Esophagus (tissue), 2 donors: ENCODE measurements at regions not wholly inside any gene's neighbourhood (a gene's known extent, or its start where the extent isn't known, plus 50 kb on each side); places are given as distances from the start of the nearest gene placed in this dataset.
A peak's percentile ranks its signal among the peaks of the same experiment; 100 is the strongest.
"Not testable (repeated sequence)": the region's sequence is repeated elsewhere in the genome, so short reads cannot be mapped to it uniquely, and the experiment has no call there.

Experiments
- H3K27ac ChIP-seq, 2 donors: one replicate each; pipeline ENCODE4 v1.5.1; 2013; ENCODE audit warnings: low read depth in 2 of 2, mild to moderate bottlenecking in 2 of 2, inconsistent platforms in 1 of 2, low read length in 1 of 2, moderate library complexity in 1 of 2
- H3K27me3 ChIP-seq, 2 donors: one replicate each; pipeline ENCODE4 v1.6.1; 2013; ENCODE audit warnings: low read length in 2 of 2, control low read depth in 1 of 2, mild to moderate bottlenecking in 1 of 2; ENCODE audit not compliant: insufficient read depth in 2 of 2, control insufficient read depth in 1 of 2
- H3K36me3 ChIP-seq, 2 donors: one replicate each; pipeline ENCODE4 v1.6.1; 2013; ENCODE audit warnings: low read length in 1 of 2; ENCODE audit not compliant: control insufficient read depth in 2 of 2, insufficient read depth in 2 of 2
- H3K4me1 ChIP-seq, 2 donors: one replicate each; pipeline ENCODE4 v1.6.1; 2013; ENCODE audit warnings: low read length in 1 of 2; ENCODE audit not compliant: control insufficient read depth in 2 of 2, insufficient read depth in 2 of 2
- H3K4me3 ChIP-seq, 2 donors: one replicate each; pipeline ENCODE4 v1.5.1; 2013; ENCODE audit warnings: low read length in 2 of 2, mild to moderate bottlenecking in 2 of 2, low read depth in 1 of 2, moderate library complexity in 1 of 2
- H3K9me3 ChIP-seq, 2 donors: one replicate each; pipeline ENCODE4 v1.6.1; 2013; ENCODE audit warnings: mild to moderate bottlenecking in 2 of 2, low read depth in 1 of 2, low read length in 1 of 2, moderate library complexity in 1 of 2; ENCODE audit not compliant: control insufficient read depth in 2 of 2, insufficient read depth in 1 of 2
- WGBS, 2 donors: extraction: QIAGEN DNeasy Blood & Tissue Kit; methylation state at CpG; one replicate each; pipeline ENCODE4 v1.1.7; 2013; 5-methylcytosine and 5-hydroxymethylcytosine counted together
- donor health status: healthy with polysubstance abuse.
- donor health status: Bipolar disorder and iron deficiency.

DNA sequence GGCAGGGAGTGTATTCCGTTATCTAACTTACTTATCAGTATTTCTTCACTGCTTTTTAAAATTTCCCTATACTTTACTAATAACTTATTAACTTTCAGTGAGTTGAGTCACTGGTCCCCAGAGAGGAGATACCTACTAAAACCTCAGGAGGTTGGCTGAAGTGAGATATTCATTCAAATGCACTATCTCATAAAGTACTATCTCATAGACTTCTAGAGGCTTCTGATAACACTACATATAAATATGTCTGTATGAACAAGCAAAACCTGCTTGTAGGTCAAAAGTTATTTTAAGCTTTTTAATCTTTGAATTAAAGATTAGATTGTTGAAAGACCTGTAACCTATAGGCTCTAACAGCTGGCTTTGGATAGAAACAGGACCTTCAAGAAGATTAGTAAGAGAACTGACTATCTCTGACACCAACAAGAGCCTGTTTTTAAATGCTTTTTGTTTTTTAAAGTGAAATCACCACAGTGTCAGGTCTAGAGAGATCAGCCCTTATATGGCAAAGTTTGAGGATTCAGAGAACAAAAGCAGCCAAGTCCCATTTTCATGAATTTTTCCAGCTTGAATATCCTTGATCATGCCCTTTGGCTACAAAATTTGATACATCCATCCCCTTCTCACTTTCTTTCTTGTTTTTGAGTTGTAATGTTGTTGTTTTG lies 242.2 kb downstream of the ARL4A start:
- H3K27ac ChIP-seq, result no peak overlapping the region
- H3K4me3 ChIP-seq, result no peak overlapping the region
- no peaks in the 10 kb centered on the region for H3K9me3 ChIP-seq
- no peaks in the 10 kb centered on the region for H3K4me1 ChIP-seq
- 72 to 97% methylated on average over 1 of the region's 1 CpG for WGBS, 2 donors
- H3K27me3 ChIP-seq, result no peaks in the 10 kb centered on the region
- no peaks in the 10 kb centered on the region for H3K36me3 ChIP-seq

DNA sequence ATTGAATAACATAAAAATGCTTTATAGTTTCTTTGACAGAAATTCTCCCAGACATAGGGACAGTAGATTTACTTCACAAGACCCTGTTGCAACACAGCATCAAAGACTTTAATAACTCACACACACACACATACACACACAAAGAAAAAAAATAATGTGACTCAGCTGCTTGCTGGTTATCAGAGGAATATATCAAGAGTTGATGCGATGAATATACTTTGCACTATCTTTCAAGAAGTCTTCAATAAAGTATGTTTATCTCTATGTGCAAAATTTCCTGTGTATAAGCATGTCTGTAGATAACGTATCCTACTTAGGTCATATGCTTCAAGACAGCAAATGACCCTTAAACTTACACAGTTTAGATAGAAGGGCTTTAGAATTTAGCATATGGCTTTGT lies 243.1 kb downstream of the ARL4A start:
- WGBS, 2 donors, result 89 to 91% methylated on average over 2 of the region's 2 CpGs
- Histone ChIP-seq H3K4me1 (no peaks in the 10 kb centered on the region), H3K27ac (no peak overlapping the region), H3K36me3 (no peaks in the 10 kb centered on the region), H3K4me3 (no peak overlapping the region), H3K9me3 (no peaks in the 10 kb centered on the region), H3K27me3 (no peaks in the 10 kb centered on the region)

DNA sequence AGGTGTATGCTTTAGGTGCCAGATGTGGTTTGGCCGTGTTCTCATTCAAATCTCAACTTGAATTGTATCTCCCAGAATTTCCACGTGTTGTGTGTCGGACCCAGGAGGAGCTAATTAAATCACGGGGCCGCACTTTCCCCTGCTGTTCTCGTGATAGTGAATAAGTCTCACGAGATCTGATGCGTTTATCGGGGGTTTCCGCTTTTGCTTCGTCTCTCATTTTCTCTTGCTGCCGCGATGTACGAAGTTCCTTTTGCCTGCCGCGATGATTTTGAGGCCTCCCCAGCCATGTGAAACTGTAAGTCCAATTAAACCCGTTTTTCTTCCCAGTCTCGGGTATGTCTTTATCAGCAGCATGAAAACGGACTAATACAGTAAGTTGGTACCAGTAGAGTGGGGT lies 244.0 kb downstream of the ARL4A start:
- H3K27ac ChIP-seq, H3K4me3 ChIP-seq, H3K27me3 ChIP-seq, H3K36me3 ChIP-seq, H3K9me3 ChIP-seq, H3K4me1 ChIP-seq: not testable (repeated sequence)
- WGBS, 2 donors, result 92 to 96% methylated on average over 19 of the region's 19 CpGs

DNA sequence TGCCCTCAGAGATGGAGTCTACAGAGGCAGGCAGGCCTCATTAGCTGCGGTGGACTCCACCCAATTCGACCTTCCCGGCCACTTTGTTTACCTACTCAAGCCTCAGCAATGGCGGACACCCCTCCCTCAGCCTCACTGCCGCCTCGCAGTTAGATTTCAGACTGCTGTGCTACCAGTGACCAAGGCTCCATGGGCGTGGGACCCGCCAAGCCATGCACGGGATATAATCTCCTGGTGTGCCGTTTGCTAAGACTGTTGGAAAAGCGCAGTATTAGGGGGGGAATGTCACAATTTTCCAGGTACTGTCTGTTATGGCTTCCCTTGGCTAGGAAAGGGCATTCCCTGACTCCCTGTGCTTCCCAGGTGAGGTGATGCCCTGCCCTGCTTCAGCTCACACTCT lies 252.3 kb downstream of the ARL4A start:
- WGBS, 2 donors, result 94 to 95% methylated on average over 11 of the region's 11 CpGs
- Histone ChIP-seq H3K27me3 (no peaks in the 10 kb centered on the region), H3K4me3 (no peak overlapping the region), H3K4me1 (no peaks in the 10 kb centered on the region), H3K9me3 (peaks cover 2 to 4% of the 10 kb centered on the region in 2 donors), H3K27ac (no peak overlapping the region), H3K36me3 (no peaks in the 10 kb centered on the region)

DNA sequence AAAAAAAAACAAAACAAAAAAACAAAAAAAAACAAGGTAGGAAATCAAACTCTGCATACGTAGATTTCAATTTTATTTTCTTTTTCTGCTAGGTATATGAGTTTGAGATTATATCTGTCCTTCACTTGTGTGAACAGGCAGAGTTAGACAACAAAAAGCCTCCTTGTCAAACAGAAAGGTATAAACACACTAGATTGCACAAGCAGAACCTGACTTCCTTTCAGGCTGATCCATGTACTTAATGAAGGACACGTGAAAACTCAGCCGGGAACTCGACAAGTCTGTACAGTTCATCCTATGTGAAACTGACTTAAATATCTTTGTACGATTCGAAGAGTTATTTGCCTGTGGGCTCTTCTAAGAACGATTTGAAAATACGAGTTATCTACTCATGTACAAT lies 254.1 kb downstream of the ARL4A start:
- peaks cover 2 to 4% of the 10 kb centered on the region in 2 donors for H3K9me3 ChIP-seq
- H3K4me3 ChIP-seq, result peak overlapping the region in 1 of 2 donors; percentile 28
- 56 to 59% methylated on average over 8 of the region's 8 CpGs for WGBS, 2 donors
- no peaks in the 10 kb centered on the region for H3K27me3 ChIP-seq
- no peaks in the 10 kb centered on the region for H3K4me1 ChIP-seq
- no peaks in the 10 kb centered on the region for H3K36me3 ChIP-seq
- H3K27ac ChIP-seq, result no peak overlapping the region

DNA sequence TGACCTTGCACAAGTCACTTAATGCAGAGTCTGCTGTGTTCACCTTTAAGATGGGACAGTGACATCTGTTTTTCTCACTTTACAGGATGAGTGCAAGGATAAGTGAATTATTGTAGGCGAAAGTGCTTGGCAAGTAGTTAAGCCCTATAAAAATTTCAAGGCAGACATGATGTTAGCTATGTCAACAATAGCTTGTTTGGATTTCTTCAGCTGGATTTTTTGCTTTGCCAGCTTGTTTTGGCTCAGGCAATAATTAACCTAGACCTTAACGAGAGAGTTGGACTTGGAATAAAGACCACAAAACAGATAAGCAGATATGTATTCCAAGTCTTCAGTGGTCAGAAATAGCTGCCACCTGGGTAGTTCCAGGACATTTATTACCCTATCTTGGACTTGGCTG lies 255.2 kb downstream of the ARL4A start:
- no peak overlapping the region for H3K27ac ChIP-seq
- no peaks in the 10 kb centered on the region for H3K4me1 ChIP-seq
- 21 to 22% methylated on average over 2 of the region's 2 CpGs for WGBS, 2 donors
- no peak overlapping the region for H3K4me3 ChIP-seq
- no peaks in the 10 kb centered on the region for H3K27me3 ChIP-seq
- peaks cover 2 to 4% of the 10 kb centered on the region in 2 donors for H3K9me3 ChIP-seq
- H3K36me3 ChIP-seq, result no peaks in the 10 kb centered on the region

DNA sequence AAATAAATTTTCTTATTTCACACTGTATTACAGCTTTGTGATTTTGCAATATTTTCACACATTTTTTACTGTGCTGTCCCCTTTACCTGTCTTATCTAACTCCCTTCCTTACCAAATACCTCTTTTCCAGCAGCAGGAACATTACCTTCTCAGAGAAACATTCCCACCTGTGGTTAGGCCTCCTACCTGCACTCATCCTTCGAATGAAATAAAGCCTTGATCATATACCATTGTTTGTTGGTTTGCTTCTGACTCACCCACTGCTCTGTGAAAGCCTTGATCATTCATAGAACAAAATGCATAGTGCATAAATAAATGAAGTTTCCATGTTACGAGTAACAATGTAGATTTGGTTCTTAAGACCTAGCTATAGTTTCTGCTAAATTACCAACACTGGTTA lies 256.3 kb downstream of the ARL4A start:
- no peak overlapping the region for H3K4me3 ChIP-seq
- no peak overlapping the region for H3K27ac ChIP-seq
- H3K9me3 ChIP-seq, result peaks cover 2 to 4% of the 10 kb centered on the region in 2 donors
- no peaks in the 10 kb centered on the region for H3K36me3 ChIP-seq
- 53 to 63% methylated on average over 2 of the region's 2 CpGs for WGBS, 2 donors
- no peaks in the 10 kb centered on the region for H3K27me3 ChIP-seq
- no peaks in the 10 kb centered on the region for H3K4me1 ChIP-seq

DNA sequence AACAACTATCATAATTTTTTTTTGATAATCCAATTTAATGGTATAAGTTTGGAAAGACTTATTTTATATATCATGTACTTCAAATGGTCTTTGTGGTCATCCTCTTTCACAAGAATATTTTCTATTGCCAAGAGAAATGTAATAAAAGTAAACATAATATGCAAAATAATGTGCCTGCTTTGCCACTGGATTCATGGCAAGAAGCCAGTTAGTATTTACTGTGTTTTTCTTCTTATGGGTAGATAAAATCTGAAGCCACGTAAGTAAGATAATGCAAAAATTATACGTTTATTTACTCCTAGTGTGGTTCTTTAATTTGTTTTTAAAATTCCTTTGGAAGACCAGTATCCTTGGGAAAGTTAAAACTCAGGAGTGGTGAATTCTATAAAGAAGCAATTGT lies 258.5 kb downstream of the ARL4A start:
- no peaks in the 10 kb centered on the region for H3K4me1 ChIP-seq
- H3K27ac ChIP-seq, result no peak overlapping the region
- no peaks in the 10 kb centered on the region for H3K9me3 ChIP-seq
- H3K27me3 ChIP-seq, result no peaks in the 10 kb centered on the region
- H3K36me3 ChIP-seq, result no peaks in the 10 kb centered on the region
- H3K4me3 ChIP-seq, result no peak overlapping the region
- 75 to 76% methylated on average over 2 of the region's 2 CpGs for WGBS, 2 donors

DNA sequence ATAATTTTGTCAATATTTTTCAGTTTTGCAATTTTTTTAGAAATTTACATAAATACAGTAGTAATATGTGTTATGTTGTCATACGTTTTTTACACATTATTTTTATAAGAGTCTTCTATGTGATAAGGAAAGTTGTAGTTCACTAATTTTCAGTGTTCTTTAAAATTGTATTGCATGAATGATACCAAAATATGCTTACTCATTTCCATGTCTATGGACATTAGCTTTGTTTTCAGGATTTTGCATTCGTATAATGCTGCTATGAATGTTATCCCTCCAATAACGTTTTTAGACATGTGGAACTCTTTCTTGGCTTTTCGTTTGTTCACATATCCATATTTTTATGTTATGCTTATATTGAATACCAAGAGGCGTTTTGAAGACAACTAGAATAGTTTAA lies 260.0 kb downstream of the ARL4A start:
- WGBS, 2 donors, result 78 to 79% methylated on average over 5 of the region's 5 CpGs
- no peak overlapping the region for H3K27ac ChIP-seq
- no peaks in the 10 kb centered on the region for H3K9me3 ChIP-seq
- H3K27me3 ChIP-seq, result no peaks in the 10 kb centered on the region
- H3K4me1 ChIP-seq, result no peaks in the 10 kb centered on the region
- H3K4me3 ChIP-seq, result no peak overlapping the region
- no peaks in the 10 kb centered on the region for H3K36me3 ChIP-seq

DNA sequence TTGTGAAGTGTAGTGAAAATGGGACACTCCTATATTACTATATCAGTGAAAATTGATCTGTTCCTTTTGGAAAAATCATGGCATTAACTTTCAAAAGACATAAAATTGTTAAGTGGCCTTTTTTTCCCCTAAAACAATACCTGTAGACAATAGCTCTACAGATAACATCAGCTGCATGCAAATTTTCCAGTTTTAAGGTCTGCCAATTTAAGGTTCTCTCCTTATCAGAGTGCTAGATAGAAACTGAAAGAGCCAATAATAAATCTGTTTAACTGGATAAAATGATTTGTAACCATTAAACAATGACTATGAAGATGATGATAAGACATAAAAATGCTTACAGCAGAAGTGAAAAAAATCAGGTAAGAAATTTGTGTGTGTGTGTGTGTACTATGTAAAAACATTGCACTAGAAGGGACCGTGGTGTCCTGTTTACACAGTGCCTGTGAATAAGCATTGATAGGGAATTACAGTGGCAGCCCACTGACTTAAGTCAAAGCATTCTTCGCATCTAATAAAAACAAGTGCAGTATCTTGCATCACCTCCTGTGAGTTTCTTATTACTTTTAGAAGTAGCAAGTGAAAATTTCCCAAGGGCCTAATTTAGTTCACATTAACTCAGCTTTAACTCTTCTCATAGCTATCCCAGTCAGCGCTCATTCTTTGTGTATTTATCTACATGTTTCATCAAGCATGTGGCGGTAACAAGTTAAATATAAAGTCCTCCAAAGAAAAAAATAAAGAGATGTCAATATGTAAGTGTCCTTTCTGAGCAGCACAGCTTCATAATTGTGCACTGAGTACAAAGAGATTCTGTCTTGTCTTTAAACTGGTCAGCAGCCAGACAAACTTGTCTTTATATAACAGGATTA lies 261.9 kb downstream of the ARL4A start:
- H3K9me3 ChIP-seq, result no peaks in the 10 kb centered on the region
- WGBS, 2 donors, result 54 to 55% methylated on average over 4 of the region's 4 CpGs
- no peaks in the 10 kb centered on the region for H3K4me1 ChIP-seq
- H3K4me3 ChIP-seq, result no peak overlapping the region
- no peaks in the 10 kb centered on the region for H3K27me3 ChIP-seq
- no peaks in the 10 kb centered on the region for H3K36me3 ChIP-seq
- H3K27ac ChIP-seq, result no peak overlapping the region
